ENCODE measurements at regions not wholly inside any gene's neighbourhood (a gene's known extent, or its start where the extent isn't known, plus 50 kb on each side); places are given as distances from the start of the nearest gene placed in this dataset.

- no peak for DNase-seq (ENCODE audit: insufficient read length, low spot score, missing footprints)
- H3K9me3 ChIP-seq (ENCODE audit: low read depth, low read length), result no peaks in the 10 kb centered on the region
- no peak overlapping the region for H2AFZ ChIP-seq (ENCODE audit: low read length)
- no peak overlapping the region for H3K4me3 ChIP-seq (ENCODE audit: insufficient read depth, low read length)
- H3K4me1 ChIP-seq (ENCODE audit: insufficient read depth, low read length), result no peaks in the 10 kb centered on the region
- H4K20me1 ChIP-seq (ENCODE audit: insufficient read depth, low read length), result no peaks in the 10 kb centered on the region
- H3K27me3 ChIP-seq (ENCODE audit: insufficient read depth, low read length), result peaks cover 8% of the 10 kb centered on the region
- no peak for TF ChIP-seq CTCF (IDR thresholded peaks at IDR 0.05; ENCODE audit: extremely low read depth, low read depth, low read length)
- no peaks in the 10 kb centered on the region for H3K36me3 ChIP-seq (ENCODE audit: insufficient read depth, low read length)
- H3K79me2 ChIP-seq (ENCODE audit: insufficient read depth, low read length), result no peaks in the 10 kb centered on the region
- no peak overlapping the region for H3K4me2 ChIP-seq (ENCODE audit: insufficient read depth, low read length)
- no peak overlapping the region for H3K27ac ChIP-seq (ENCODE audit: low read depth, low read length)
Observed at GRCh38 chr5:107805824-107806223, 135.1 kb upstream of the EFNA5 start.

DNA sequence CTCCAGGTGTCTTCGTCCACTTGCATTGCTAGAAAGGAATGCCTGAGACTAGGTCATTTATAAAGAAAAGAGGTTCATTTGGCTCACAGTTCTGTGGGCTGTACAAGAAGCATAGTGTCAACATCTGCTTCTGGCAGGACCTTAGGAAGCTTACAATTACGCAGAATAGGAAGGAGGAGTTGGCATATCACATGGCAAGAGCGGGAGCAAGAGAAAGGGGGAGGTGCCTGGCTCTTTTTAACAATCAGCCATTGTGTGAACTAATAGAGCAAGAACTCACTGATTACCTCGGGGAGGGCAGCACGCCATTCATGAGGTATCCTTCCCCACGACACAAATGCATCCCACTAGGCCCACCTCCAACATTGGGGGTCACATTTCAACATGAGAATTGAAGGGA, 134.4 kb upstream of the EFNA5 start:
- H3K27ac ChIP-seq (ENCODE audit: low read depth, low read length), result no peak overlapping the region
- H4K20me1 ChIP-seq (ENCODE audit: insufficient read depth, low read length), result no peaks in the 10 kb centered on the region
- no peaks in the 10 kb centered on the region for H3K9me3 ChIP-seq (ENCODE audit: low read depth, low read length)
- H2AFZ ChIP-seq (ENCODE audit: low read length), result no peak overlapping the region
- DNase-seq (ENCODE audit: insufficient read length, low spot score, missing footprints), result no peak
- no peaks in the 10 kb centered on the region for H3K36me3 ChIP-seq (ENCODE audit: insufficient read depth, low read length)
- no peak overlapping the region for H3K4me2 ChIP-seq (ENCODE audit: insufficient read depth, low read length)
- peaks cover 8% of the 10 kb centered on the region for H3K27me3 ChIP-seq (ENCODE audit: insufficient read depth, low read length)
- no peaks in the 10 kb centered on the region for H3K79me2 ChIP-seq (ENCODE audit: insufficient read depth, low read length)
- H3K4me1 ChIP-seq (ENCODE audit: insufficient read depth, low read length), result no peaks in the 10 kb centered on the region
- no peak overlapping the region for H3K4me3 ChIP-seq (ENCODE audit: insufficient read depth, low read length)
- no peak for TF ChIP-seq CTCF (IDR thresholded peaks at IDR 0.05; ENCODE audit: extremely low read depth, low read depth, low read length)

DNA sequence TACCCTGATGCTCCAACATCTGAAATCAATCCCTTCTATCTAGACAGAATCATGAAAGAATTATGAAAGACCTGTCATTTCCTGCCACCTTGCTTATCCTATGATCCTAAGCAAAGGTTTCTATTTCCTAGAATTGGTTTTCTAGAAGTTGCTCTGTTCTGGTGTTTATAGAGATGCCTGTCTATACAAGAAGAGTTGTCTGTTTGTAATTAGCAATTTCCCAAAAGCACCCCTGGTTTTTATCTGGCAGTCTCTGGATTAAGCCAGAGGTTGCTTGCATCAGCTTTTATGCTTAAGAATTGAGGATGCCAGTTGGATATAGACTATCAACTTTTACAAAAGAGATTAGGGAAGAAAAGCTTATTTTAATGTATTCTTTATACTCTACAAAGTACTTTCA, 133.0 kb upstream of the EFNA5 start:
- H3K79me2 ChIP-seq (ENCODE audit: insufficient read depth, low read length), result no peaks in the 10 kb centered on the region
- peaks cover 8% of the 10 kb centered on the region for H3K27me3 ChIP-seq (ENCODE audit: insufficient read depth, low read length)
- H3K4me2 ChIP-seq (ENCODE audit: insufficient read depth, low read length), result no peak overlapping the region
- TF ChIP-seq CTCF (IDR thresholded peaks at IDR 0.05; ENCODE audit: extremely low read depth, low read depth, low read length), result no peak
- H3K27ac ChIP-seq (ENCODE audit: low read depth, low read length), result no peak overlapping the region
- no peak overlapping the region for H3K4me3 ChIP-seq (ENCODE audit: insufficient read depth, low read length)
- no peak for DNase-seq (ENCODE audit: insufficient read length, low spot score, missing footprints)
- no peaks in the 10 kb centered on the region for H3K36me3 ChIP-seq (ENCODE audit: insufficient read depth, low read length)
- H3K9me3 ChIP-seq (ENCODE audit: low read depth, low read length), result no peaks in the 10 kb centered on the region
- no peak overlapping the region for H2AFZ ChIP-seq (ENCODE audit: low read length)
- no peaks in the 10 kb centered on the region for H3K4me1 ChIP-seq (ENCODE audit: insufficient read depth, low read length)
- no peaks in the 10 kb centered on the region for H4K20me1 ChIP-seq (ENCODE audit: insufficient read depth, low read length)

DNA sequence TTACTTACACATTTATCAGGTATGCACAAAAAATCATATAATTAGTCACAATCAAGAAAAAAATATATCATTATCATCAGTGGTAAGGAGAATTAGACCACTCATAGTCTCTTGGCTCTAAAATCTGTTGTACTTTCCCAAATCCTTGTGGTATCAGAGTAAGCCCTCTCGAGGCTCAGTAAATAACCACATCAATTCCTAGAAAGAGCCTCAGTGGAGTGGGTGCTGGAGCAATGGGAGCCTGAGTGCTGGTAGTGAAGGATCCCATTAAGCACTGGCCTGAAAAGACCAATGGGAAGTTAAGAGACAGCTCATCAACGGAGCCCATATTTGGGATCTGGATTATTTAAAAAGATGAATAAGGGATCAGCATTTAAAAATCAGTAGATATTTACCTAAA, 130.3 kb upstream of the EFNA5 start:
- DNase-seq (ENCODE audit: insufficient read length, low spot score, missing footprints), result no peak
- no peak overlapping the region for H3K27ac ChIP-seq (ENCODE audit: low read depth, low read length)
- H3K27me3 ChIP-seq (ENCODE audit: insufficient read depth, low read length), result peaks cover 8% of the 10 kb centered on the region
- no peaks in the 10 kb centered on the region for H3K79me2 ChIP-seq (ENCODE audit: insufficient read depth, low read length)
- H3K4me2 ChIP-seq (ENCODE audit: insufficient read depth, low read length), result no peak overlapping the region
- H3K9me3 ChIP-seq (ENCODE audit: low read depth, low read length), result no peaks in the 10 kb centered on the region
- no peak overlapping the region for H3K4me3 ChIP-seq (ENCODE audit: insufficient read depth, low read length)
- no peaks in the 10 kb centered on the region for H3K4me1 ChIP-seq (ENCODE audit: insufficient read depth, low read length)
- H2AFZ ChIP-seq (ENCODE audit: low read length), result no peak overlapping the region
- no peak for TF ChIP-seq CTCF (IDR thresholded peaks at IDR 0.05; ENCODE audit: extremely low read depth, low read depth, low read length)
- no peaks in the 10 kb centered on the region for H3K36me3 ChIP-seq (ENCODE audit: insufficient read depth, low read length)
- no peaks in the 10 kb centered on the region for H4K20me1 ChIP-seq (ENCODE audit: insufficient read depth, low read length)
